NT2/D1 (cell line): ENCODE measurements at regions not wholly inside any gene's neighbourhood (a gene's known extent, or its start where the extent isn't known, plus 50 kb on each side); places are given as distances from the start of the nearest gene placed in this dataset.

Experiments
- SUZ12 ChIP-seq: IDR thresholded peaks from 2 replicates; pipeline ENCODE4 v1.6.1; 2011; ENCODE audit not compliant: insufficient read length, insufficient read depth; ENCODE audit errors: extremely low read depth
- YY1 ChIP-seq: IDR thresholded peaks from 2 replicates; pipeline ENCODE4 v1.6.1; 2011; ENCODE audit not compliant: insufficient read length, insufficient read depth
- ZNF274 ChIP-seq: IDR thresholded peaks from 2 replicates; pipeline ENCODE4 v1.6.1; 2011; ENCODE audit warnings: mild to moderate bottlenecking, low read depth, low read length

DNA sequence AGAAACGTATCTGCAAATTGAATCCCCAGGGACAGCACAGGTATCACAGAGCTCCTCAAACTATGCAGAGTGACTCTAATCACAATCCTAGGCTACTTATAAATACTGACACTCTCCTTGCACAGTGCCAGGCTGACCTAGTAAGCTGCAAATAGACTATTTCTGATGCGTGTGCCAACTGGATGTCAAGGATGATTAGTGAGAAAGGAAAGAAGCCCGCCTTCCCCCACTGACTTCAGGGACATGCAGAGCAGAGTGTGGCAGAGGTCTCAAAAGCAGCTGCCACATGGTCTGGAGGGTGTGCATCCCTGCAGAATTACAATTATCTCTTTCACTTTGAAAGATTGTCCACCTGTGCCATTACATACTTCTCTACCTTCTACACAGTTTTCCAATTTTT, 235.6 kb downstream of the CPS1 start:
- TF ChIP-seq YY1 = no peak
- TF ChIP-seq ZNF274 = no peak
- no peak for TF ChIP-seq SUZ12
